ENCODE measurements at regions not wholly inside any gene's neighbourhood (a gene's known extent, or its start where the extent isn't known, plus 50 kb on each side); places are given as distances from the start of the nearest gene placed in this dataset.
A peak's percentile ranks its signal among the peaks of the same experiment; 100 is the strongest.

DNA sequence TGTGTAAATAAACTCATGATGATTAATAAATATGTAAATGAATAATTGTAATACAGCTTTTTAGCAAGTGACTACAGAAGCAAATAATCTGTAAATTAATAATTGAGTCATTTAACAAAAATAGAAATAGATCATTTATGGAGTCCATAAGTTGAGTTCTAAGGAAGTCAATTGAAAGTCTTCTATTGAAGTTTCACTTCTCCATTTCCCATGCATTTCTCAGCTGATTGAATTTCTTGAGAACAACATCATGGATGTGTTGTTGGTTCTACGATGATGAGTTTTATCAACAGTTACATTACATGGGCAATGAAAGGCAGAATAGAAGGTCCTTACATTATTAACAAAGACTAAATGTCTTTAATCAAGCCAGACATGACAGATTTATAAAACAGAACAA is 290.4 kb downstream of the MAP2K6 start:
- intact Hi-C loops (cut with DNase I): no loop called here
- Histone ChIP-seq H3K27ac (ENCODE audit: low read length) (no peak overlapping the region), H3K4me1 (ENCODE audit: control insufficient read depth, insufficient read depth, low read length) (no peaks in the 10 kb centered on the region), H3K4me3 (ENCODE audit: low read length) (no peak overlapping the region), H3K9me3 (ENCODE audit: control insufficient read depth, low read length) (no peaks in the 10 kb centered on the region), H3K27me3 (ENCODE audit: control insufficient read depth, insufficient read depth) (no peaks in the 10 kb centered on the region)
- no peak for DNase-seq
- no peak for ATAC-seq
- 83% methylated on average over 1 of the region's 1 CpG for WGBS

GRCh38 chr17:69706127-69706526 is 291.6 kb downstream of the MAP2K6 start:
- H3K27ac ChIP-seq (ENCODE audit: low read length): no peak overlapping the region

GRCh38 chr17:69709441-69709840 is 294.9 kb downstream of the MAP2K6 start:
- WGBS: 86% methylated on average over 6 of the region's 6 CpGs
- no peaks in the 10 kb centered on the region for H3K9me3 ChIP-seq (ENCODE audit: control insufficient read depth, low read length)
- H3K27ac ChIP-seq (ENCODE audit: low read length): no peak overlapping the region
- no peak overlapping the region for H3K4me3 ChIP-seq (ENCODE audit: low read length)
- H3K27me3 ChIP-seq (ENCODE audit: control insufficient read depth, insufficient read depth): no peaks in the 10 kb centered on the region
- no peaks in the 10 kb centered on the region for H3K4me1 ChIP-seq (ENCODE audit: control insufficient read depth, insufficient read depth, low read length)
- DNase-seq (no peak), ATAC-seq (no peak)
- intact Hi-C loops (cut with DNase I): no loop called here

More at GRCh38 chr17:69706127-69706526, 291.6 kb downstream of the MAP2K6 start:
- ATAC-seq (no peak), DNase-seq (no peak)
- Histone ChIP-seq H3K4me1 (ENCODE audit: control insufficient read depth, insufficient read depth, low read length) (no peaks in the 10 kb centered on the region), H3K4me3 (ENCODE audit: low read length) (no peak overlapping the region), H3K27me3 (ENCODE audit: control insufficient read depth, insufficient read depth) (no peaks in the 10 kb centered on the region), H3K9me3 (ENCODE audit: control insufficient read depth, low read length) (no peaks in the 10 kb centered on the region)
- 87% methylated on average over 2 of the region's 2 CpGs for WGBS
- intact Hi-C loops (cut with DNase I): no loop called here

- Histone ChIP-seq H3K4me3 (ENCODE audit: low read length) (no peak overlapping the region), H3K4me1 (ENCODE audit: control insufficient read depth, insufficient read depth, low read length) (no peaks in the 10 kb centered on the region), H3K27ac (ENCODE audit: low read length) (no peak overlapping the region), H3K27me3 (ENCODE audit: control insufficient read depth, insufficient read depth) (no peaks in the 10 kb centered on the region), H3K9me3 (ENCODE audit: control insufficient read depth, low read length) (no peaks in the 10 kb centered on the region)
- intact Hi-C loops (cut with DNase I): no loop called here
- DNase-seq: no peak
- no peak for ATAC-seq
- WGBS: 85% methylated on average over 2 of the region's 2 CpGs
Measured at GRCh38 chr17:69710926-69711325, 296.4 kb downstream of the MAP2K6 start.

- Histone ChIP-seq H3K4me3 (ENCODE audit: low read length) (no peak overlapping the region), H3K27ac (ENCODE audit: low read length) (no peak overlapping the region), H3K4me1 (ENCODE audit: control insufficient read depth, insufficient read depth, low read length) (no peaks in the 10 kb centered on the region), H3K27me3 (ENCODE audit: control insufficient read depth, insufficient read depth) (no peaks in the 10 kb centered on the region), H3K9me3 (ENCODE audit: control insufficient read depth, low read length) (no peaks in the 10 kb centered on the region)
- 79% methylated on average over 4 of the region's 4 CpGs for WGBS
- no peak for DNase-seq
- intact Hi-C loops (cut with DNase I): no loop called here
- ATAC-seq: no peak
Measured at GRCh38 chr17:69711541-69711940, 297.0 kb downstream of the MAP2K6 start.

- Histone ChIP-seq H3K27me3 (ENCODE audit: control insufficient read depth, insufficient read depth) (no peaks in the 10 kb centered on the region), H3K4me1 (ENCODE audit: control insufficient read depth, insufficient read depth, low read length) (no peaks in the 10 kb centered on the region), H3K9me3 (ENCODE audit: control insufficient read depth, low read length) (no peaks in the 10 kb centered on the region), H3K4me3 (ENCODE audit: low read length) (no peak overlapping the region), H3K27ac (ENCODE audit: low read length) (no peak overlapping the region)
- DNase-seq (no peak), ATAC-seq (no peak)
- intact Hi-C loops (cut with DNase I): no loop called here
- WGBS: 45% methylated on average over 2 of the region's 2 CpGs
Measured at GRCh38 chr17:69712801-69713311, 298.4 kb downstream of the MAP2K6 start.

GRCh38 chr17:69713815-69714214 is 299.3 kb downstream of the MAP2K6 start:
- Histone ChIP-seq H3K27me3 (ENCODE audit: control insufficient read depth, insufficient read depth) (no peaks in the 10 kb centered on the region), H3K4me3 (ENCODE audit: low read length) (no peak overlapping the region), H3K4me1 (ENCODE audit: control insufficient read depth, insufficient read depth, low read length) (no peaks in the 10 kb centered on the region), H3K9me3 (ENCODE audit: control insufficient read depth, low read length) (no peaks in the 10 kb centered on the region), H3K27ac (ENCODE audit: low read length) (no peak overlapping the region)
- DNase-seq (no peak), ATAC-seq (no peak)
- intact Hi-C loops (cut with DNase I): no loop called here
- WGBS: 89% methylated on average over 4 of the region's 4 CpGs

- intact Hi-C loops (cut with DNase I): no loop called here
- H3K4me3 ChIP-seq (ENCODE audit: low read length): no peak overlapping the region
- no peaks in the 10 kb centered on the region for H3K27me3 ChIP-seq (ENCODE audit: control insufficient read depth, insufficient read depth)
- H3K27ac ChIP-seq (ENCODE audit: low read length): no peak overlapping the region
- 59% methylated on average over 2 of the region's 2 CpGs for WGBS
- no peak for DNase-seq
- no peaks in the 10 kb centered on the region for H3K9me3 ChIP-seq (ENCODE audit: control insufficient read depth, low read length)
- H3K4me1 ChIP-seq (ENCODE audit: control insufficient read depth, insufficient read depth, low read length): no peaks in the 10 kb centered on the region
- ATAC-seq: no peak
Measured at GRCh38 chr17:69714669-69715068, 300.2 kb downstream of the MAP2K6 start.

DNA sequence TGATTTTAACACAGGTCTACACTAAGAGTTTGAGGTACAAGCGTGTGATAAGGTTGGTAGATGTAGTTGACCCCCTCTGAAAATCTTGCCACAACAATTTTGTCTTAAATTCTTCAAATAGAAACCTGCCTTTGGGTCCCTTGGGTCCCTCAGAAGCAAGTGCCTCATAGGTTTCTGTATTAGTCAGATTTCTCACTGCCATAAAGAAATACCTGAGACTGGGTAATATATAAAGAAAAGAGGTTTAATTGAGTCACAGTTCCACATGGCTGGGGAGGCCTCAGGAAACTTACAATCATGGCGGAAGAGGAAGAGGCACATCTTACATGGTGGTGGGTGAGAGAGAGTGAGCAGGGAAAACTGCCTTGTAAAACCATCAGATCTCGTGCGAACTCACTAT is 301.2 kb downstream of the MAP2K6 start:
- Histone ChIP-seq H3K4me3 (ENCODE audit: low read length) (no peak overlapping the region), H3K27me3 (ENCODE audit: control insufficient read depth, insufficient read depth) (no peaks in the 10 kb centered on the region), H3K9me3 (ENCODE audit: control insufficient read depth, low read length) (no peaks in the 10 kb centered on the region), H3K4me1 (ENCODE audit: control insufficient read depth, insufficient read depth, low read length) (no peaks in the 10 kb centered on the region), H3K27ac (ENCODE audit: low read length) (no peak overlapping the region)
- no peak for DNase-seq
- intact Hi-C loops (cut with DNase I): no loop called here
- WGBS: 95% methylated on average over 4 of the region's 4 CpGs
- no peak for ATAC-seq

- no peaks in the 10 kb centered on the region for H3K4me1 ChIP-seq (ENCODE audit: control insufficient read depth, insufficient read depth, low read length)
- no peak overlapping the region for H3K4me3 ChIP-seq (ENCODE audit: low read length)
- H3K27ac ChIP-seq (ENCODE audit: low read length): no peak overlapping the region
- no peak for DNase-seq
- no peaks in the 10 kb centered on the region for H3K27me3 ChIP-seq (ENCODE audit: control insufficient read depth, insufficient read depth)
- ATAC-seq: no peak
- WGBS: 74% methylated on average over 6 of the region's 6 CpGs
- intact Hi-C loops (cut with DNase I): no loop called here
- no peaks in the 10 kb centered on the region for H3K9me3 ChIP-seq (ENCODE audit: control insufficient read depth, low read length)
Measured at GRCh38 chr17:69716556-69716955, 302.1 kb downstream of the MAP2K6 start.

- H3K9me3 ChIP-seq (ENCODE audit: control insufficient read depth, low read length): no peaks in the 10 kb centered on the region
- 51% methylated on average over 2 of the region's 2 CpGs for WGBS
- no peaks in the 10 kb centered on the region for H3K4me1 ChIP-seq (ENCODE audit: control insufficient read depth, insufficient read depth, low read length)
- ATAC-seq (peak in 1 of 2 donors; percentile 47), DNase-seq (no peak)
- intact Hi-C loops (cut with DNase I): no loop called here
- H3K27me3 ChIP-seq (ENCODE audit: control insufficient read depth, insufficient read depth): no peaks in the 10 kb centered on the region
- no peak overlapping the region for H3K27ac ChIP-seq (ENCODE audit: low read length)
- no peak overlapping the region for H3K4me3 ChIP-seq (ENCODE audit: low read length)
Measured at GRCh38 chr17:69717214-69717613, 302.7 kb downstream of the MAP2K6 start.

DNA sequence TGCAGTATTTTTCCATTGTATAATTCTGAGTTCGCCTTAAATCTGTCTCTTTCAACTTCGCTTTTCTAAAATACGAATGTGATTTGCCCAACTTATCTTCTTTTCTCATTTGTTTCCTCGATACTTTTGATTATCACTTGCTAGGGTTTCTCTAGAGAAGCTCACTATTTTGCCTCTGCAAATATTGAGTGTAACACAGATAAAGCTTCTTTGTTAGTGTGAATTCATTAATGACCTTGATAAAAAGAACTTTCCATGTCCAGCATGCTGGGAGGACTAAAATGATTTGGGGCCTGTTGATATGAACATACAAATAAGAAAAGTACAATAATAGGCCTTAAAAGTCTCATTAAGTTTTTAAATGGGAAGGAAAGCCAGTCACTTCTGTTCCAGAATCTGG is 303.3 kb downstream of the MAP2K6 start:
- 62% methylated on average over 4 of the region's 4 CpGs for WGBS
- Histone ChIP-seq H3K27ac (ENCODE audit: low read length) (no peak overlapping the region), H3K9me3 (ENCODE audit: control insufficient read depth, low read length) (no peaks in the 10 kb centered on the region), H3K4me1 (ENCODE audit: control insufficient read depth, insufficient read depth, low read length) (no peaks in the 10 kb centered on the region), H3K27me3 (ENCODE audit: control insufficient read depth, insufficient read depth) (no peaks in the 10 kb centered on the region), H3K4me3 (ENCODE audit: low read length) (no peak overlapping the region)
- ATAC-seq (peak; percentile 52 to 79), DNase-seq (no peak)
- intact Hi-C loops (cut with DNase I): no loop called here
